ENCODE measurements at regions not wholly inside any gene's neighbourhood (a gene's known extent, or its start where the extent isn't known, plus 50 kb on each side); places are given as distances from the start of the nearest gene placed in this dataset.
"Not testable (repeated sequence)": the region's sequence is repeated elsewhere in the genome, so short reads cannot be mapped to it uniquely, and the experiment has no call there.

- peak; percentile 46 for DNase-seq
Measured at GRCh38 chr1:185681034-185681633, 53.1 kb upstream of the HMCN1 start.

- DNase-seq: no peak
Measured at GRCh38 chr1:185680453-185680852, 53.7 kb upstream of the HMCN1 start.

GRCh38 chr1:185679220-185679619 is 55.0 kb upstream of the HMCN1 start:
- no peak for DNase-seq

- DNase-seq: no peak
Measured at GRCh38 chr1:185676969-185677368, 57.2 kb upstream of the HMCN1 start.

DNA sequence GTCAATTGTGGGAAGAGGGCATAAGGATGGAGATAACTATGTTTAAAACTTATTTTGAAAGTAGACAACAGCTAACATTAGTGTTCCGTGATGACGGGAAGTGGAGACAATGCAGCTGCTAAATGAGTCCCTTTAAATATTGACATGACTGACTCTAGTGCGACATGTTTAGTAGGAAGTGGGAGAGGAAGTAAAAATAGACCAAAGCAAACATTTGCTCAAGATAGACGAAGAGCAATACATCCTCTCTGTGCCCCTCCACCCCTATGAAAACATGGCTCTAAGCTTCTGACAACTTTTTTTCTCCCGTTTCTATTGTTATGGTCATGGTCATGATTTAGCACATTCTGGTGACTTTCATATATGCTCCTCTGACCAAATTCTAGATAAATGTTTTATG is 60.0 kb upstream of the HMCN1 start:
- DNase-seq: no peak

- no peak for DNase-seq
Measured at GRCh38 chr1:185672719-185673360, 61.4 kb upstream of the HMCN1 start.

DNA sequence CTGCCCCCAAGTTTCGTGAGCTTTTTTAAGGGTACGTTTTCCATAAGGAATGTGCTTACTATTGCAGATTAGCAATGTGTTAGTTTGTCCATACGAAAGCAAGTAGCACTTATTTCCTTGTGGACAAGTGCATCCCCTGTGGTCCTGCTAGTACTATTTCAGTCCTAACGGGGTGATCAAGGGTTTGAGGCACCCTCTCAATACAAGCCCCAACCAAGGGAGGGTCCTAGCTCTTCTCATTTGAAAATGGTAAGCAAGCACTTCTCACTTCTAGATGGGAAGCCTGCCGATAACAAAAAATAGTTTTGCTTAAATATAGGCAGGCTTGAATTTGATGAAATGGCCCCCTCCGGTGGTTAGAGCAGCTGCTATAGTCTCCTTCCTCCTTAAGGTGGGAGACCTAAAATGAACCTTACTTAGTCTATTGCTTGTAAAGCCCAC is 64.0 kb upstream of the HMCN1 start:
- no peak for DNase-seq

DNA sequence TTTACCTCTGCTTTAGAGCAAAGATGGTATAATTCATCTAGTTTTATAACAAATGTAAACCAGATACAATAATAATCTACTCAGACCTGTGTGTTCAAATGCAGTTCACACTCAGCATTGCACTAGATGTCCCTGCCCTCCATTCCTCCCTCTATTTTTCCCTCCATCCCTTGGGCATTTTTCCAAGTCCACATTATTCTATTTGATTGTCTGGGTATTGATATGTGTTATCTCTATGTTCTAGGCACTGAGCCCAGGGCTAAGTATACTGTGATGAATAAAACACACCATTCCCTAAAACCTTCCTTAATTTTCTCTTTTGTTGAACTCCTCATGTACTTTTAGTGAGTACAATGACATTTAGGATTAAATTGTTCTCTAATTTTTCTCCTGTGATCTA is 66.2 kb upstream of the HMCN1 start:
- DNase-seq: no peak

DNA sequence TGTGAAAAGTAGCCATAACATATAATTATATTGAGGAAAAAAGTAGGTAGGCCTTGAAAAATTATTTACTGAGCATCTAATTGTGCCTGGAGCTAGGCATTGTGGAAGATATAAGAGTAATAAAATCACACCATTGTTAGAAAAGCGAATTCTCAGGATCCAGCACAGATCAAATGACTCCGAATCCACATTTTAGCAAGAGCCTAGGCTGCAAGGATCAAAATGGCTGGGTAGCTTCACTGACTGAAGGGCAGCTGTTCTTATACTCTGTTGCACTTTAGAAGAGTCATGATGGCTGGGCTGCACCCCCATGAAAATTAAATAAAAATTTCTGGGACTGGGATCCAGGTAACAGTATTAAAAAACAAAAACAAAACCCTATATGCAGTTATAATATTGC is 67.6 kb upstream of the HMCN1 start:
- no peak for DNase-seq

DNA sequence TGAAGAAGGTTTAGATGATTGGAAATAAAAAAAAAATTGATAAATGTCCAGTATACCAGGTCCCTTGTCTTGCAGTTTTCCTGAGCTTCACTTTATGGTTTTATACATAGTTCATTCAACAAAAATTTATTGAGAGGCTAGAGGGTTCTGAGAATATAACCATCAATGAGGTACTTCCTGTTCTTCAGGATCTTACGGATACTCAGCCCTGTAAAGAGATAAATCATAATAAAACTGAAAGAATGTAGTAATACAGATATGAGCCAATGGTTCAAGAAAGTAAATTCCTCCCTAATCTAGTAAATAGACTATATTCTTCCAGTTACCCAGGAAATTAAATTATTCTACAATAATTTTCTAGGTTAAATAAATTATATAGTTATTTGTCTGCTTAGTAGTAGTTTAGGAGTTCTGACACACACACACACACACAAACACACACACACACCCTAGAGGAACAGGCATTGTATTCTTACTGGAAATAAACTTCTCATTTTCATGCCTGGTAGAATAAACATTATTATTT is 70.4 kb upstream of the HMCN1 start:
- DNase-seq: no peak

DNA sequence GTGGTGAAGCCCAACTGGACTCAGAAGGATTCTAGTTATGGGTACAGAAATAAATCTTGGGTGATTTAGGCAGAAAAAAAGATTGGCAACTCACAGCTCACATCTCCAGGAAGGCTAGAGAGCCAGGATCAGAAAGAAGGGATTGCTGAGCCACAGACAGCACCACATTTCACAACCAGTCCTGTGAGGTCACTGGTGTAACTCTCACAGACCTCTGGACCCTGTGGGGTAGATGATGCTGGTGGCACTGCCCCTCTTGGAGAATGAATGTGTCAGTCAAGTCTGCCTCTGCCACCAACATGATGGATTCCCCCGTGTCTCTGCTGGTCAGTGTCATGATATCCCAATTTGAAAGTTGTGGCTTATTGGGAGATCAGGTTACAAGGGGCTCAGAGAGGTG is 70.9 kb upstream of the HMCN1 start:
- DNase-seq: no peak

DNA sequence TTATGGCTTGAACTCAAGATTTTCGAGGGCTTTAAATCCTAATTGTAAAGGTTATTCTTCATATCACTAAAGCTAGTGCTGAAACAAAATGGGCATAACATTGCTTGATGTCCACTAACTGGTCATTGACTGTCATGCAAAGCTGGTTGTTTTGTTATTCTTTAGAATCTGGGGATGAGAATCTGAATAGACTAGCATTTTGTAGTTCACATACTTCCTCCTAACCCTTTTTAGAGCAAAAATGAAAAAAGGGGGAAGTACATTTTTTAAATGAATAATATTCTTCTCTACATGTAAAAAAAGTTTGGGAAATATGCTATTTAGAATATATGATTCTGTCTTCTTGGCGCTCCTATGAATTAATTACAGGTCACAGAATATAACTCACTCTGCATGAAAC is 72.2 kb upstream of the HMCN1 start:
- no peak for DNase-seq

DNA sequence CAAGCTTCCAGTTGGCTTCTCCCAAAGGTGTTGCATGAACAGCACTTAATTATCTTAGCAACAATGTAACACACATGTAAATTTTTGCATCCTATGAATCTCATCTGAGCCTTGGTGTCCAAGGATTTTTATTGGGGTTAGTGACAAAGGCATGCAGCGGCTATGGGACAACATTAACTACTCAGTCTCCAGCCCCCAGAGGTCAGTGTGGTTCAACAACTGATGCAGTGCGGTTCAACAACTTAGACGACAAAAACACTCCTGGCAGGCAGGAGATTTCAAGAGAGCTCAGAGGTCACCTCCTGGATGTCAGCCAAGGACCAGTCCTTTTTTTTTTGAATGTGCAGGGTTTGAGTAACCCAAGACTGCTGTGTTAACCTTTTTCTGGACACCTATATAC is 77.5 kb upstream of the HMCN1 start:
- DNase-seq: no peak

DNA sequence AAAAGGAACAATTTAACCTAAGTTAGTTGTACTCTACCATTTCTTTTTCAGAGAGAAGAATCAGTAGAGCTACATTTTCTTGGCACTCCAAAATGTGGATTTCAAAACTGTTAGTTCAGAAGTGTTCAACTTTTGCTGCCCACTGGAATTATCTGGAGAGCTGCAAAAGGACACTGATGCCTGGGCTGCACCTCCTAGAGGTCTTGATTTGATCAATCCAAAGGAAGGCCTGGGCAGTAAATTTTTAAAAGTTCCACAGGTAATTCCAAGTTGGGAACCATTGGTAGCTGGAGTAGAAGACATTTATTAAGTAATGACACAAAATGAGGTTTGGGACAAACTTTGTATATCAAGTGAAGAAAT is 79.3 kb upstream of the HMCN1 start:
- DNase-seq: no peak

DNA sequence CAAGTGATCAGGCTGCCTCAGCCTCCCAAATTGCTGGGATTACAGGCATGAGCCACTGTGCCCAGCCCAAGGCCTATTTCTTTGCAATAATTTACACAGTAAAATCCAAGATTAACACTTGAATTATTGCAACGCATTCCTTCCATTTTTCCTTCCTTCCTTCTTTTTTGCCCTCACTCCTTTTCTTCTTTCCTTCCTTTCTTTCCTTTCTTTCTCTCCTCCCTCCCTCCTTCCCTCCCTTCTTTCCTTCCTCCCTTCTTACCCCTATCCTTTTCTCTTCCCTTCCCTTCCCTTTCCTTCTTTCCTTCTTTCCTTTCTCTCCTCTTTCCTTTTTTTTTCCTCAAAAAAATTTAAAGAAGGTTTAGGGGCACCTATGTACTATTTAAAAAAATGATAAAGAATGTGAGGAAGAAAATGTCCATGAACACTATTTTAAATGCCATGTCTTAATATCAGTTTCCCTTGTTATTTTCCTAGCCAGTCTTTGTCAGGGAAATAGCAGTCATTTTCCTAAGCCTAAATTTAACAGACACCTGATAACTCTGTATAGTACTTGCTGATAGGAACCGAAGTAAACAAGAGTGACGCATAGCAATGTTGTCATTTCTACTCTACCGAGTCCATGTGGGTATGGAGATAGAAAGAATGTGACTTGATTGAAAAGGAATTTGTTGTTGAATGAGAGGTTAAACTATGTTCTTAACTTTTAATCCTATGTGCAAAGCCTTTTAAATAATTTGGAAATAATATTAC is 79.8 kb upstream of the HMCN1 start:
- no peak for DNase-seq

- no peak for DNase-seq
Measured at GRCh38 chr1:185653615-185654014, 80.6 kb upstream of the HMCN1 start.

GRCh38 chr1:185652348-185652747 is 81.8 kb upstream of the HMCN1 start:
- DNase-seq: no peak

- no peak for DNase-seq
Measured at GRCh38 chr1:185650602-185651230, 83.5 kb upstream of the HMCN1 start.

GRCh38 chr1:185648858-185649589 is 85.2 kb upstream of the HMCN1 start:
- DNase-seq: no peak

- DNase-seq: not testable (repeated sequence)
Measured at GRCh38 chr1:185647597-185648267, 86.5 kb upstream of the HMCN1 start.

GRCh38 chr1:185646202-185646683 is 87.9 kb upstream of the HMCN1 start:
- peak; percentile 100 for DNase-seq

GRCh38 chr1:185645686-185646085 is 88.5 kb upstream of the HMCN1 start:
- DNase-seq: no peak
